ENCODE measurements at regions not wholly inside any gene's neighbourhood (a gene's known extent, or its start where the extent isn't known, plus 50 kb on each side); places are given as distances from the start of the nearest gene placed in this dataset.

DNA sequence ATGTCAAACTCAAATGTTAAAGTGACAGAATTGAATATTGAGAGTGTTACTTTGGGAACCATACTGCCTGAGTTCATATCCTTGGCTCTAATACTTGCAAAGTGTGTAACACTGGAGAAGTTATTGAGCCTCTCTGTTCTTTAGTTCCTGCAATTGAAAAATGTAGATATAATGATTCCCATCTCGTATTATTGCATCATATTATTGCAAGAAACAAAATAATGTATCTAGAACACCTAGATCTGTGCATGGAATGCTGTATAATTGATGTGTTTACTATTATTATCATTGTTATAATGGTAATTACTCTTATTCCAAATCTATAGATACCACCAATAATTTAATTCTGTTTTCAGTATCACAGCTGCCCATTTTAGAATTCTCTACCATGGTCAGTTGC is 310.3 kb downstream of the GABRG2 start:
- H3K4me1 ChIP-seq (ENCODE audit: insufficient read depth) = no peaks in the 10 kb centered on the region
- no peak for DNase-seq
- H3K36me3 ChIP-seq = no peaks in the 10 kb centered on the region
- no peak overlapping the region for H3K4me3 ChIP-seq
- TF ChIP-seq, protein P1, sequence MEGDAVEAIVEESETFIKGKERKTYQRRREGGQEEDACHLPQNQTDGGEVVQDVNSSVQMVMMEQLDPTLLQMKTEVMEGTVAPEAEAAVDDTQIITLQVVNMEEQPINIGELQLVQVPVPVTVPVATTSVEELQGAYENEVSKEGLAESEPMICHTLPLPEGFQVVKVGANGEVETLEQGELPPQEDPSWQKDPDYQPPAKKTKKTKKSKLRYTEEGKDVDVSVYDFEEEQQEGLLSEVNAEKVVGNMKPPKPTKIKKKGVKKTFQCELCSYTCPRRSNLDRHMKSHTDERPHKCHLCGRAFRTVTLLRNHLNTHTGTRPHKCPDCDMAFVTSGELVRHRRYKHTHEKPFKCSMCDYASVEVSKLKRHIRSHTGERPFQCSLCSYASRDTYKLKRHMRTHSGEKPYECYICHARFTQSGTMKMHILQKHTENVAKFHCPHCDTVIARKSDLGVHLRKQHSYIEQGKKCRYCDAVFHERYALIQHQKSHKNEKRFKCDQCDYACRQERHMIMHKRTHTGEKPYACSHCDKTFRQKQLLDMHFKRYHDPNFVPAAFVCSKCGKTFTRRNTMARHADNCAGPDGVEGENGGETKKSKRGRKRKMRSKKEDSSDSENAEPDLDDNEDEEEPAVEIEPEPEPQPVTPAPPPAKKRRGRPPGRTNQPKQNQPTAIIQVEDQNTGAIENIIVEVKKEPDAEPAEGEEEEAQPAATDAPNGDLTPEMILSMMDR (IDR thresholded peaks at IDR 0.05) = no peak
- TF ChIP-seq POLR2A (IDR thresholded peaks at IDR 0.05) = no peak
- no peak for TF ChIP-seq EP300 (IDR thresholded peaks at IDR 0.05)
- intact Hi-C loops (cut with DNase I) = no loop called here
- H3K27ac ChIP-seq = no peak overlapping the region
- no peaks in the 10 kb centered on the region for H3K27me3 ChIP-seq
- 38 to 49% (median 46%) methylated on average over 1 of the region's 1 CpG for WGBS, 3 donors
- no peaks in the 10 kb centered on the region for H3K9me3 ChIP-seq

DNA sequence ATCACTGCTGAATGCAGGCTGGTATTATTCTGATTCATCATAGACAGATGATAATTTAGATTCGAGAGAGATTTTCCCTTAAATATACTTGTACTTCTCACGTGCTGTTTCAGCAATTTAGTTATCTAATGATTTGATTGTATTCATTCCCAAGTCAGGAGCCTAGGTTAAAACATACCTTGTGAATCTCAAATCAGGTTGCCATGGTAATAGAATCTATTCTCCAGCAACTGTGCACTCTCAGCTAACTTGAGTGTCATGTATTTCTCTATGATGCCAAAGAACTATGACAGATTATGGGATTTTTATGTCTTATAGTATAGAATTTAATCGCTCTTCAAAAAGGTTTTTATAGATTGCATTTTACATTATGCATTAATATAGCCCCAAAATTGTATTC is 315.3 kb downstream of the GABRG2 start:
- Histone ChIP-seq H3K4me3 (no peak overlapping the region), H3K27me3 (no peaks in the 10 kb centered on the region), H3K9me3 (no peaks in the 10 kb centered on the region), H3K27ac (no peak overlapping the region), H3K4me1 (ENCODE audit: insufficient read depth) (no peaks in the 10 kb centered on the region), H3K36me3 (no peaks in the 10 kb centered on the region)
- TF ChIP-seq, protein P1 (IDR thresholded peaks at IDR 0.05) = no peak
- TF ChIP-seq EP300 (IDR thresholded peaks at IDR 0.05) = no peak
- no peak for DNase-seq
- intact Hi-C loops (cut with DNase I) = no loop called here
- 54 to 72% (median 62%) methylated on average over 3 of the region's 3 CpGs for WGBS, 3 donors

DNA sequence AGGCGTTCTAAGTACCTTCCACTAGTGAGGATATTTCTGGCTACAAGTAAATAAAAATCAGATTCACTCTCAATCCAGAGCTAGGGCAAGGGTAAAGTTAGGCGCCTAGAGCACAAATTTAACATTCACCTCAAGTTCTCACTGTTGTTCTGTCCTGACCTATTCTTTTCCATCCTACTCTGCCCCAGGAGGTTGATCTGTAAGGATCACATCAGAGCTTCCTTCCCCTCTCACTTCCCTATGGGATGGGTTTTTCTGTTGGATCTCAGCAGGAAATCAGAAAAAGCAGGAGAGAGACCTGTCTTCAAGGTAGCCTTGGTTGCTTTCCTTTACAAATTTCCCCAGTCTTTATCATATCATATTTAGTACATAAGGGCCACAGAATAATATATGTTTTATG is 316.7 kb downstream of the GABRG2 start:
- intact Hi-C loops (cut with DNase I) = no loop called here
- DNase-seq = no peak
- Histone ChIP-seq H3K27ac (no peak overlapping the region), H3K9me3 (no peaks in the 10 kb centered on the region), H3K4me1 (ENCODE audit: insufficient read depth) (no peaks in the 10 kb centered on the region), H3K27me3 (no peaks in the 10 kb centered on the region), H3K36me3 (no peaks in the 10 kb centered on the region), H3K4me3 (no peak overlapping the region)
- TF ChIP-seq, protein P1 (IDR thresholded peaks at IDR 0.05) = no peak
- TF ChIP-seq POLR2A (IDR thresholded peaks at IDR 0.05) (no peak), EP300 (IDR thresholded peaks at IDR 0.05) (no peak)
- WGBS, 3 donors = 52 to 71% (median 61%) methylated on average over 2 of the region's 2 CpGs

DNA sequence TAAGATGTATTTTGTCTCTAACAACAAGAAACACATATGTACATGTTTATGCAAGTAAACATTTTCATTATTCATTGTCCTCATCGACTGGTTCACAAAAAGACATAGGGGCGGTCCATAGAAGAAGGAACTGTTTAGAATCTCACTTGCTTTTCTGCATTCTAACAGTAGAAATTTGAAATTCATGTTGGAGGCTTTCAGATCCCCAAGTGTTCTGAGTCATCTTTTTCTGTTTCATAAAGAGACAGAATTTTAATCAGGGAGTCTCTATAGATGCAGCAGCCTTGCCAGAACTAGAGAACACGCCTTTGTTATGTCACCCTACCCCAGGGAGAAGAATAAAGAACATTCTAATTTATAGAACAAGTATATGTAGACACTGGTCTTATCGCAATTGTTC is 324.3 kb downstream of the GABRG2 start:
- Histone ChIP-seq H3K27ac (no peak overlapping the region), H3K27me3 (no peaks in the 10 kb centered on the region), H3K4me1 (ENCODE audit: insufficient read depth) (no peaks in the 10 kb centered on the region), H3K9me3 (no peaks in the 10 kb centered on the region), H3K4me3 (no peak overlapping the region), H3K36me3 (no peaks in the 10 kb centered on the region)
- WGBS, 3 donors = 75 to 84% (median 76%) methylated on average over 4 of the region's 4 CpGs
- TF ChIP-seq EP300 (IDR thresholded peaks at IDR 0.05) = no peak
- TF ChIP-seq, protein P1 (IDR thresholded peaks at IDR 0.05) = no peak
- TF ChIP-seq POLR2A (IDR thresholded peaks at IDR 0.05) = no peak
- no peak for DNase-seq
- intact Hi-C loops (cut with DNase I) = no loop called here

DNA sequence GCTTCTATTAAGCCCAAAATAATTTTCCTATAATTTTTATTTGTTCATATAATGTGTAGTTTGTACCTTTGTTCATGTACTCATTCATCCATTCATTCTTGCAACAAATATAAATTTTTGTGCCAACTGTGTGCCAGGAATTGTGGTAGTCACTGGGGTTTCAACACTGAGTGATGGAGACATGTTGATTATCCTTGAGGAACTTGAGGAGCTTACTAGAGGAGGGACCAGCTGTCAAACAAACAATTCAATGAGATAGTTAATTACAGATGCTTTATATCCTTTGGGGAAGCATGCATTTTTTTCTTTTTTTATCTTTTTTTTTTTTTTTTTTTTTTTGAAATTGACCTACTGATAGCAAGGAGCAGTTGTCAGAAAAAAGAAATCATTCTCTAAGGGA is 324.8 kb downstream of the GABRG2 start:
- Histone ChIP-seq H3K4me1 (ENCODE audit: insufficient read depth) (no peaks in the 10 kb centered on the region), H3K9me3 (no peaks in the 10 kb centered on the region), H3K27ac (no peak overlapping the region), H3K27me3 (no peaks in the 10 kb centered on the region), H3K4me3 (no peak overlapping the region), H3K36me3 (no peaks in the 10 kb centered on the region)
- DNase-seq = no peak
- intact Hi-C loops (cut with DNase I) = no loop called here
- TF ChIP-seq POLR2A (IDR thresholded peaks at IDR 0.05) (no peak), EP300 (IDR thresholded peaks at IDR 0.05) (no peak)
- TF ChIP-seq, protein P1 (IDR thresholded peaks at IDR 0.05) = no peak

All from ovary (tissue), 7 donors.